ENCODE measurements at regions not wholly inside any gene's neighbourhood (a gene's known extent, or its start where the extent isn't known, plus 50 kb on each side); places are given as distances from the start of the nearest gene placed in this dataset.

- TF ChIP-seq POLR2A (IDR thresholded peaks at IDR 0.05), result no peak
- TF ChIP-seq CTCF (IDR thresholded peaks at IDR 0.05), result no peak
These were observed 240.5 kb downstream of the MREG start for GRCh38 chr2:215772634-215773563.
